ENCODE measurements at regions not wholly inside any gene's neighbourhood (a gene's known extent, or its start where the extent isn't known, plus 50 kb on each side); places are given as distances from the start of the nearest gene placed in this dataset.
"Not testable (repeated sequence)": the region's sequence is repeated elsewhere in the genome, so short reads cannot be mapped to it uniquely, and the experiment has no call there.

DNA sequence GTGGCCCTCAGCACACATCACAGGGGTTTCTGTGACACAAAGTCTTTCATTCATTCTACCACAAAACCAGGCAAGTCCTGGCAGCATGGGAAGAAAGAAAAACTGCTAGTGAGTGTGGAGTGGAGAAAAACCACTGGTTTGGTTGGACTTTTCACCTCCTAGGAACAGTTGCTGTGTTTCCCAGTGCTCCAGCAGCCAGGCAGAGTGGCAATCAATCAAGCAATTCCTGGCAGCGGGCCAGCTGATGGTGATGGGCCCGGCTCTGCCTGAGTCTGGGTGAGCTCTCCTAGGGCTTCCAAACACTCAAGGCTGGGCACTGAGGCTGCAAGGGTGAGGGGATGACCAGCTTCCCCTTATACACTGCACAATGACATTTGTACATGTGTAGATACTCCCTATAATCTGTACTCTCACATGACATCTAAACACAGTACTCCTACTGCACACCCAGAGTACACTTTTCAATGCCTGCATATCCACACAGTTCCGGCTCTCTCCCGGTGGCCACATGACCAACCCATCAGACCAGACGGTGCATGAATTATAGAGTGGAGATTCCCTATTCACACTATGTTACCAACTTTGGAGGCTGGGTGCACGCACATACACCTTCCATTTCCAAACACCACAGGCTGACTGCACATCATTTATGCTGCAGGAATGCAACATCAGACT is 156.6 kb downstream of the UNC5CL start:
- DNase-seq (ENCODE audit: low spot score) = no peak

- DNase-seq (ENCODE audit: low spot score) = no peak
Measured at GRCh38 chr6:40881501-40881900, 157.5 kb downstream of the UNC5CL start.

GRCh38 chr6:40880906-40881305 is 158.1 kb downstream of the UNC5CL start:
- DNase-seq (ENCODE audit: low spot score) = no peak

GRCh38 chr6:40879169-40879568 is 159.9 kb downstream of the UNC5CL start:
- no peak for DNase-seq (ENCODE audit: low spot score)

DNA sequence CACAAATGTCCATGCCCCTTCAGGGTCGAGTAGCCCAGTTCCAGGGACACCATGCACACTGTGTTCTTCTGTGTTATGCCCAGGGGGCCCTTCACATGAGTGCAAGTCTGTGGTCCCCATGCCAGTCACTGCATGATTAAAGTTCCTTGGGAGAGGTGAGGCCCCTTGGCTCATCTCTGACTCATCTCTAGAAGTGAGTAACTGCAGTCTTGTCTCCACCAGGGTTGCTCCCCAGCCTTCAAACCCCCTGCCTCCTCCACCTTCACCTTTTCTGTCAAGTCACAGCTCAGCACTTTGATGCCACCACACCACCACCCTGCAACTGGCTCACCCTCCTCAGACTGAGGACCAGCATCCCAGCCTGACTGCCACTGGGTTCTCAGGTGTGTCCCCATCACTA is 161.7 kb downstream of the UNC5CL start:
- DNase-seq (ENCODE audit: low spot score) = no peak

DNA sequence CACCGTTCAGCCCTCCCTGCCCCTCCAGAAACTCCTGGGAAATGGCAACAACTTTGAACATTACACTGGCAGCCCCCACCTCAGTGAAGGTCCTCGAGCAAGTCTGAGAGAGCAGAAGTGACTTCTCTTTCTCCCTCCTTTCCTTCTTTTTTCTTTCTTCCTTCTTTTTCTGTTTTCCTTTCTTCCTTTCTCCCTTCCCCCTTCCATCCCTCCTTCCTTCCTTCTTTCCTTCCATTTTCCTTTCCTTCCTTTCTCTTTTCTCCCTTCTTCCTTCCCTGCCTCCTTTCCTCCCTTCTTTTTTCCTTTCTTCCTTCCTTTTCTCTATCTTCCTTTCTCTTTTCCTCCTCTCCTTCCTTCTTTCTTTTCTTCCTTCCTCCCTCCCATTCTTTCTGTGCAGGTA is 162.7 kb downstream of the UNC5CL start:
- DNase-seq (ENCODE audit: low spot score) = no peak

GRCh38 chr6:40874495-40874894 is 164.5 kb downstream of the UNC5CL start:
- DNase-seq (ENCODE audit: low spot score) = peak; percentile 65

DNA sequence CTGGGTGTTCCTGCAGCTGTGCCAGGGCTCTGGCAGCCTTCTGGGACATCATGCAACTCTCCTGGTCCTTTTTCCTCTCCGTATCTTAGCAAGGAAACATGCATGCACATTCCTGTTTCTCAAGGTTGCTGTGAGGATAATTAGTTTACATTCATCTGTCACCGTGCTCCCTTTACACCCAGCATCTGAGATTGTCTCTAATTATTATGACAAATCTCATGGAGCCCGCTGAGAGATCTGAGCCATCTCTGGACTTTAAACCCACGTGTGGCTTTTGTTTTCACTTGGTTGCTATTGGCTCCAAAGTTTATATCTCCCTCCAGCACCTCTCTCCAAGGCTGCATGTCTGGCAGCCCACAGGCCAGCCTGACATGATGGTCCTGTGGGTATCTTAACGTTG is 167.6 kb downstream of the UNC5CL start:
- no peak for DNase-seq (ENCODE audit: low spot score)

DNA sequence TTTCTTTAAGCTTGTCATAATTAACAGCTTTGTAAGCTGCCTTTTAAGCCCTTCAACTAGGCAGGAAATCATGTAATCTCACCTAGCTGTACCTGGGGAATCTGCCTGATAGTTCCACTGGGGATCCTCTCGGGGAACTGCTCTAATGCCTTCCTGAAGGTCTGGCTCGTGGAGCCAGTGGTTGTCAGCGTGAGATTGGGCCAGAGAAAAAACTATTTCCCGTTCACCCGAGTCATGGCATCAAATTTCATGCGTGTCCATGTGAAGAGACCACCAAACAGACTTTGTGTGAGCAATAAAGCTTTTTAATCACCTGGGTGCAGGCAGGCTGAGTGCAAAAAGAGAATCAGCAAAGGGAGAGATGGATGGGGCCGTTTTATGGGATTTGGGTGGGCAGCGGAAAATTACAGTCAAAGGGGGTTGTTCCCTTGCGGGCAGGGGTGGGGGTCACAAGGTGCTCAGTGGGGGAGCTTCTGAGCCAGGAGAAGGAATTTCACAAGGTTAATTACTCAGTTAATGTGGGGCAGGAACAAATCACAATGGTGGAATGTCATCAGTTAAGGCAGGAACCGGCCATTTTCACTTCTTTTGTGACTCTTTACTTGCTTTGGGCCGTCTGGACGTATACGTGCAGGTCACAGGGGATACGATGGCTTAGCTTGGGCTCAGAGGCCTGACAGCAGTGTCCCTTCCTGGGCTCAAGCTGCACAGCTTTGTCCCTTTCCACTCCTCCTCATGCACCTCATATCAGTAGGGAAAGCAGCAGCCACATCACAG is 170.7 kb downstream of the UNC5CL start:
- not testable (repeated sequence) for DNase-seq (ENCODE audit: low spot score)

GRCh38 chr6:40867527-40867926 is 171.5 kb downstream of the UNC5CL start:
- DNase-seq (ENCODE audit: low spot score) = not testable (repeated sequence)

DNA sequence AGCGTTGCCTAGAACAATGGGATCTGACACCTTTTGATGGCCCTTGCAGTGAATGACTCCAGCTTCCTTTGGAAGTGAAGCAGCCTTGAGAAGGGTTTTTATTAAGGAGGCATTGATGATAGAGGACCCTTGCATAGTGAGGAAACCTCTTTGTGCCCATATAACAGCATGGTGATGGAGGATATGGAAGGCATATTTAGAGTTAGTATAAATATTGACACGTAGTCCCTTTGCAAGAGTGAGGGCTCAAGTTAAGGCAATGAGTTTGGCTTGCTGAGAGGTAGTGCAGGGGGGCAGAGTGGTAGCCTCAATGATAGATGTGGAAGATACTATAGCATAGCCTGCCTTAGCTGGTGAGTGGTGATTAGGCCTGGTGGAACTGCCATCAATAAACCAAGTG is 173.8 kb downstream of the UNC5CL start:
- DNase-seq (ENCODE audit: low spot score) = not testable (repeated sequence)

DNA sequence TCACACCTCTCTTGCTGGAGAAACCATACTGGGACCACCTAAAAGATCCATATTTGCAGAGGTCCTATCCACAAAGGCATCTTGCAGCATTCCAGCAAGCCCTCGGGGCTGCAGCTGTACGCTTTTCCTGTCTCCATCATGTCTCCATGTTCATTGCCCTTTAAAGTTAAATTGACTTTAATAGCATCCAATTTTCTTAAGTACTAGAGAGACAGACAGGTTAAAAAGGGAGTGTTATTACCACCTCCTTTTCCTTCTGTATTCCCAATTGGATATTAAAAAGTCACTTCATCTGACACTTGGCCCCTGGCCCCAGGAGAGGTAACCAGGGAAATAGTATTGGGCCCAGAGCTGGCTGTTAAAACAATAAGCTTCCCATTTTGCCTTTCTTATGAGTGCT is 178.6 kb downstream of the UNC5CL start:
- no peak for DNase-seq (ENCODE audit: low spot score)

GRCh38 chr6:40856271-40856670 is 182.8 kb downstream of the UNC5CL start:
- DNase-seq (ENCODE audit: low spot score) = no peak

- DNase-seq (ENCODE audit: low spot score) = no peak
Measured at GRCh38 chr6:40855168-40855880, 183.7 kb downstream of the UNC5CL start.

- DNase-seq (ENCODE audit: low spot score) = peak; percentile 44
Measured at GRCh38 chr6:40854592-40854991, 184.4 kb downstream of the UNC5CL start.

- DNase-seq (ENCODE audit: low spot score) = no peak
Measured at GRCh38 chr6:40852779-40853373, 186.1 kb downstream of the UNC5CL start.

GRCh38 chr6:40849546-40849945 is 189.5 kb downstream of the UNC5CL start:
- DNase-seq (ENCODE audit: low spot score) = no peak

DNA sequence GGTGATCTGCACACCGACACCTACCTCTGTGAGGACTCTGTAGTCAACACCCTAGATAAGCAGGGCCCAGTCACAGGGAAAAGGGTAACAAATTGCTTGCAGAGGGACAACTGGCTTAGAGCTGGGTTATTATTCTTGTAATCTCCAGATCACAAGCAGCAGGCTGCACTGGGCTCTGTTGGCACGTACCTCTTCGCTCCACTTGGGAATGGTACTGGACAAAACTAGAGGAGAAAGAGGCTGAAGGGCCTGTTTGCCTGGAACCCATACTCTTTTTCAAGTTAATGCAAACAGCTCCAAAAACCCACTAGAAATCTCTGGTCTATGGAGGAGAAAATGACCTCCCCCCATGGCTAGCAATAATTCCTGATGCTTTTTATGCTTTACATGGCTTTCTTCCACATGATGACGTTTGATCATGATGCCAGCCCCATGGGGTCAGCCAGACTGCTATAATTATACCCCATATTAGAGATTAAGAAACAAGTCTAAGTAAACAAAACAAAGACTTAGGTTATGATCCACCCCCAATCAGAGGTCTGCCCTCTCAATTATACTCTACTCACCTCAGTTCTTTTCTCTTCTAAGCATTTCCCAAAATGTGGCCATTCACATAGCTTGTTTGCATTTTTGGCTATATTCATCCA is 190.0 kb downstream of the UNC5CL start:
- no peak for DNase-seq (ENCODE audit: low spot score)

GRCh38 chr6:40848038-40848437 is 191.0 kb downstream of the UNC5CL start:
- no peak for DNase-seq (ENCODE audit: low spot score)

- peak; percentile 50 for DNase-seq (ENCODE audit: low spot score)
Measured at GRCh38 chr6:40845553-40845952, 193.5 kb downstream of the UNC5CL start.

DNA sequence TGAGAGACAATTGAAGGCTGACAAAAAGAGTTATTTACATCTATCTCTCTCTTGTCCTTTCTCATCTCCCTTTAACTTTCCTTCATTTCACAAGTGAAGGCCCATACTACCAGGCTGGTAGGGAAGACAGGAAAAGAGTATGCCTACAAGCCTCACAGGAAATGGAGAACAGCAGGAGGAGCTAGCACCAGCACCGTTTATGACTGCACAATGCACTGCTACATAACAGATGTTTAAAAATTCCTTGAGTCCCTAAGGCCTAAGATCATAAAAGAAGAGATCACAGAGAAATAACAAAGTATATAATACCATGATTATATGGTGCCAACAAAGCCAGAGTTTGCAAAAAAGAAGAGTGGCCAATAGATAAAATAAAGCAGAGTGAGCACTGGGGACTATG is 194.8 kb downstream of the UNC5CL start:
- no peak for DNase-seq (ENCODE audit: low spot score)

GRCh38 chr6:40841721-40842120 is 197.3 kb downstream of the UNC5CL start:
- DNase-seq (ENCODE audit: low spot score) = no peak

Data from D341Med (cell line).